ENCODE measurements at regions not wholly inside any gene's neighbourhood (a gene's known extent, or its start where the extent isn't known, plus 50 kb on each side); places are given as distances from the start of the nearest gene placed in this dataset.

DNA sequence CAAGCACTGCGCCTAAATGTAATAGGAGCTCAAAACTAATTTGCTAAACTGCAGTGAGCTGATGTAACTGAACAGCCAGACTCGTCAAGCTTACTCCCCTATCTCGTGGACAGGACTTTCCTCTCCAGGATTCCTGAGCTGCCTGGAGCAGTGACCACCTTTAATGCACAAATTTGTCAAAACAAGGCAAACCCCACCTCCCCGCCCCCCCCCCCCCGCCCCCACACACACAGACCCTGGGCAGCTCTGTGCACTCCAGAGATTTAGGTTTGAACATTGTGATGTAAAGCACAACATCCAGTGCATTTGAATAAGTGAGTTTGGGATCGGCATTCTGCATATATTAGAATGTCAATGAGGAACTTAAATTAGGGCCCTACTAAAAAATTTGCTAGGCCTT is 77.7 kb upstream of the DHX15 start:
- TF ChIP-seq, protein P1, sequence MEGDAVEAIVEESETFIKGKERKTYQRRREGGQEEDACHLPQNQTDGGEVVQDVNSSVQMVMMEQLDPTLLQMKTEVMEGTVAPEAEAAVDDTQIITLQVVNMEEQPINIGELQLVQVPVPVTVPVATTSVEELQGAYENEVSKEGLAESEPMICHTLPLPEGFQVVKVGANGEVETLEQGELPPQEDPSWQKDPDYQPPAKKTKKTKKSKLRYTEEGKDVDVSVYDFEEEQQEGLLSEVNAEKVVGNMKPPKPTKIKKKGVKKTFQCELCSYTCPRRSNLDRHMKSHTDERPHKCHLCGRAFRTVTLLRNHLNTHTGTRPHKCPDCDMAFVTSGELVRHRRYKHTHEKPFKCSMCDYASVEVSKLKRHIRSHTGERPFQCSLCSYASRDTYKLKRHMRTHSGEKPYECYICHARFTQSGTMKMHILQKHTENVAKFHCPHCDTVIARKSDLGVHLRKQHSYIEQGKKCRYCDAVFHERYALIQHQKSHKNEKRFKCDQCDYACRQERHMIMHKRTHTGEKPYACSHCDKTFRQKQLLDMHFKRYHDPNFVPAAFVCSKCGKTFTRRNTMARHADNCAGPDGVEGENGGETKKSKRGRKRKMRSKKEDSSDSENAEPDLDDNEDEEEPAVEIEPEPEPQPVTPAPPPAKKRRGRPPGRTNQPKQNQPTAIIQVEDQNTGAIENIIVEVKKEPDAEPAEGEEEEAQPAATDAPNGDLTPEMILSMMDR (conservative IDR thresholded peaks at IDR 0.05) = no peak
- no peak for TF ChIP-seq EZH2 (IDR thresholded peaks at IDR 0.05; ENCODE audit: low read depth)
